Hematopoietic multipotent progenitor cell treated with erythropoietin and hydrocortisone succinate and interleukin-3 and kit ligand, for 8 days (in vitro differentiated cells): ENCODE measurements at regions not wholly inside any gene's neighbourhood (a gene's known extent, or its start where the extent isn't known, plus 50 kb on each side); places are given as distances from the start of the nearest gene placed in this dataset.
"Not testable (repeated sequence)": the region's sequence is repeated elsewhere in the genome, so short reads cannot be mapped to it uniquely, and the experiment has no call there.

Experiments used
- DNase-seq: peaks from one replicate; pipeline ENCODE4 v3.0.0-alpha.2; 2015

GRCh38 chr1:168826269-168826668 lies 97.3 kb upstream of the DPT start:
- DNase-seq: no peak

- DNase-seq: no peak
Measured at GRCh38 chr1:168827557-168827956, 98.6 kb upstream of the DPT start.

GRCh38 chr1:168829876-168830275 lies 100.9 kb upstream of the DPT start:
- DNase-seq: no peak

GRCh38 chr1:168830562-168830961 lies 101.6 kb upstream of the DPT start:
- no peak for DNase-seq

- DNase-seq: no peak
Measured at GRCh38 chr1:168832661-168833060, 103.7 kb upstream of the DPT start.

- no peak for DNase-seq
Measured at GRCh38 chr1:168833362-168833761, 104.4 kb upstream of the DPT start.

- no peak for DNase-seq
Measured at GRCh38 chr1:168833801-168834224, 104.8 kb upstream of the DPT start.

- DNase-seq: no peak
Measured at GRCh38 chr1:168834225-168834872, 105.3 kb upstream of the DPT start.

GRCh38 chr1:168835176-168835575 lies 106.2 kb upstream of the DPT start:
- no peak for DNase-seq

- DNase-seq: no peak
Measured at GRCh38 chr1:168835791-168836190, 106.8 kb upstream of the DPT start.

GRCh38 chr1:168836469-168836868 lies 107.5 kb upstream of the DPT start:
- DNase-seq: no peak

GRCh38 chr1:168837230-168837629 lies 108.2 kb upstream of the DPT start:
- not testable (repeated sequence) for DNase-seq

GRCh38 chr1:168842306-168842705 lies 113.3 kb upstream of the DPT start:
- DNase-seq: no peak

- no peak for DNase-seq
Measured at GRCh38 chr1:168842916-168843315, 113.9 kb upstream of the DPT start.

- DNase-seq: no peak
Measured at GRCh38 chr1:168843401-168843800, 114.4 kb upstream of the DPT start.

- no peak for DNase-seq
Measured at GRCh38 chr1:168843950-168844349, 114.9 kb upstream of the DPT start.

GRCh38 chr1:168845140-168845539 lies 116.1 kb upstream of the DPT start:
- DNase-seq: peak; percentile 24

GRCh38 chr1:168848051-168848450 lies 119.0 kb upstream of the DPT start:
- no peak for DNase-seq

- no peak for DNase-seq
Measured at GRCh38 chr1:168861421-168862004, 132.5 kb upstream of the DPT start.

- no peak for DNase-seq
Measured at GRCh38 chr1:168863772-168864171, 134.8 kb upstream of the DPT start.

GRCh38 chr1:168864266-168864665 lies 135.3 kb upstream of the DPT start:
- no peak for DNase-seq

GRCh38 chr1:168865850-168866620 lies 137.0 kb upstream of the DPT start:
- DNase-seq: no peak

GRCh38 chr1:168867941-168868634 lies 139.1 kb upstream of the DPT start:
- DNase-seq: no peak

- no peak for DNase-seq
Measured at GRCh38 chr1:168871531-168871930, 142.5 kb upstream of the DPT start.
